ENCODE measurements at regions not wholly inside any gene's neighbourhood (a gene's known extent, or its start where the extent isn't known, plus 50 kb on each side); places are given as distances from the start of the nearest gene placed in this dataset.
A peak's percentile ranks its signal among the peaks of the same experiment; 100 is the strongest.

DNA sequence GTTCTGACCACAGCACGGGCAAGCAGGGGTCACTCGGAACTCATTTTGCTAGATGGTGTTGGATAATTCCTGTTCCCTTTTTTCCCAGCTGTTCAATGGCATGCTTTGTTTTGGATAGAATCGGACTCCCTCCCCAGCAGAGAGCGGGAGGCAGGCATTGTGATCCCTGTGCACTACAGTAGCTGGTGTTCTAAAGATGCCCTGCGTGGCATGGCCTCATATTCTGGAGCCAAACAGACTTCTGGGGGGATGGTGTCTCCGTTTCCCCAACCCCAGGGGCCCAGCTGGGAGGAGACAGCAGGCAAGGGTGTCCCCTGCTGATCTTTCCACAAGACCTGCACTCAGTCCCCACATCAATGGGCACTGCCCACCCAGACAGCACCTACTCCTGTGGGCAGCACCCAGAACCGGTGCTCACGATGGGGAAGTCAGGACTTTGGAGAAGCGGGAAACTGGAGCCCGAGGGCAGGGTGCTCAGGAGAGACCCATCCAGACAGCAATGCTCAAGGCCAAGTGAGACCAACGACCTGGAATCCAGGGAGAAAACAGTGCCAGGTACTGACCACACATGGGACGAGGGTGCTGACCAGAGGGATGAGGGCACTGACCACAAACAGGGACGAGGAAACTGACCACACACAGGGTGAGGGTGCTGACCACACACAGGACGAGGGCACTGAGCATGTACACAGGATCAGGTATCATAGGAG lies 934.9 kb downstream of the BRD1 start:
- no peak for DNase-seq (ENCODE audit: low spot score)

DNA sequence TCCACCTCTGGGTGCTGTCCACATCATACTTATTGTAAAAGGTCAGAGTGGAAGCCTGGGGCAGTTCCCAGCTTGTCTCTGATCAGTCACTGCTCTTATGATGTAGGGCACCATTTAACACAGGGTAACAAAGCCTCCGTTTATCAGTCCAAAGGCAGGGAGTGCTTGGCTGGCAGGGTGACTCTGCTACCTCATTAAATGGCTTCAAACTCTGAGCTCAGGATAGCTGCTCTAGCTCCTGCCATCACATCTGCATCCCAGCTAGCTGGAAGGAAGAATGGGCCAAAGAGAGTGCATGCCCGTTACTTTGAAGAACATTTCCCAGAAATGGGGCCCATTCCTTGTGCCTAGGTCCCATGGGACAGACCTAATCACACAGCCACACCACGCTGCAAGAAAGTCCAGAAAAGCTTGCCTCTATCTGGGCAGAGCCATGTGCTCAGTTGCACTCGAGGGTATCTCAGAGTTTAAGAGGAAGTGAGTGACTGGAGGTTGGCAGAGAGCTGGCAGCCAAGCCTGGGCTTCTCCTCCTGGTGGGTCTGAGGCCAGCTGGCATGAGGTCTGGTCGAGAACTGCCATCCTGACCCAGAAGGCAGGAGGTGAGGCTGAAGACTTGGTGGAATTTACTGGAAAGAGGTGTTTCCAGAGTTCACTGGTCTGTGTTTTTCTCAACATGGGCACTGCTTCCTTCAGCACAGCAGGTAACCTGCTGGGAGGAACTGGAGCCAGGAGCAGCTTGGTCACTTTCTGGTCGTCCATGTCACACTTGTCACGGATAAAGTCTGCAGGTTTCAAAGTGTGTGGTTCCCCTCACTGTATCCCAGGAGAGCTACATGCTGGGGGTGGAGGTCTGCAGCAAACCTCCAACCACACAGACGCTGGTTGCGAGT lies 935.7 kb downstream of the BRD1 start:
- no peak for DNase-seq (ENCODE audit: low spot score)

DNA sequence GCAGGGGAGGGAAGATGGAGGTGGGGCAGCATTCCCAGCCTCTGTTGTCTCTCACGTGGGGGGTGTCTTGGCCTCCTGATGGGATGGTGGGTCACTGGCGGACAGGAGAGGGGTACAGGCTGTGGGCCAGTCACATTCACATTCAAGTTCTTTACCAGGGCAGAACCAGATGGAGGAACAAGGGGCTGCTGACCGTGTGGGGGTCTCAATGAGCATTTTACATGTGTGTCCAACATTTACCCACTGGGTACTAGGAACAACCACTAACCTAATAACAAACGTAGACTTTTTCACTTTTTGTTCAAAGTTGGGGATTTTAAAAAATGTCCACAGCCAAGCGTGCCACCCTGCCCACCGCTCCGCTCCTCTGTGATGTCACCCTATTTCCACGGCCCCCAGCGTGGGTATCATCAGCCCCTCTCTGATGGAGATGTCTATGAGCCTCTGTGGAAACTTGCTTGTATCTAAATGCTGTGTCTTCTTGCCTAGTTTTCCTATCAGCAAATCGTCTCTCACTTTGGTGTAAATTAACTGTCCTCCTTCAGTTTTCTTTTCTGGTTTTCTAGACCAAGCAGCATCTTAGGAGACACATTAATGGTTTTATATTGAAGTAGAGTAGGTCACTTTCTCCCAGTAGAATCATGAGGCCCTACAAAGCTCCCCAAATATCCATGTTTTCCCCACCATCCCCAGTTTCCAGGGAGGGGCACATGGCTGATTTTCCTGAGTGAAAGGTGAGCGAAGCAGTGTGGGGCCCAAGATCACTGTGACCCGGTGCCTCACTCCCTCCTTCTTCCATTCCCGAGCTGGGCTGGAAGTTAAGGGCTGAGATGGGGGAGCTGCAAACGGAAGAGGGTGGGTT lies 936.7 kb downstream of the BRD1 start:
- no peak for DNase-seq (ENCODE audit: low spot score)

DNA sequence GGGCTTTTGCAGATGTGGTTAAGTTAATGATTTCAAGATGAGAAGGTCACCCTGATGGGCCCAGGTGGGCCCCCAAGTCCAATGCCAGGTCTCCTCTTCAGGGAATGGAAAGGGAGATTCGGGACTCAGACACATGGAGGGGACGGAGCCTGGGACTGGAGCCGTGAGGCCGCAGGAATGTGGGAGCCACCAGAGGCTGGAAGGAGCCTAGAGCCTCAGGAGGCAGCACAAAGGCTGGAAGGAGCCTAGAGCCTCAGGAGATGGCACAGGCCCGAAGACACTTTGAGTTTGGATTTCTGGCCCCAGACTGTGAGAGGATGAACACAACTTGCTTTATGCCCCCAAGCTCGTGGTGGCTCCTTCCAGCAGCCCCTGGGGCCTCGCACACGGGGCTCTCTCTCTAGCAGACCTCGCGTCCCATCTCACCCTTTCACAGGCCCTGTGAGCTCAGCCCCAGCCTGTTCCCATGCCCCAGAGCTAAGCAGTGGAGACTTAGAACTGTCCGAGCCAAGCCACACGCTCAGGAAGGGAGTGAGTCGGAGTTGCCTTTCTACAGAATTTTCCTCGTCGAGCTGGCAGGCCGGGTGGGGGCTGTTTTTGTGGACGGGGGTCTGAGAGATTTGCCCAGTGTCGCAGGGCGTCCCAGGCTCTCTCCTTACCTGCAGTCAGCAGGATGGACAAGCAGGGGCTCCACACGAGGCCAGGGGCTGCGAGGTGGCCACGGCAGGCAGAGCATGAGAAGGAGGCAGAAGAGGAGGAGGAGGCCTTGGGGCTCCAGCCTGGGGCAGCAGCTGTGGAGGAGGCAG lies 937.6 kb downstream of the BRD1 start:
- no peak for DNase-seq (ENCODE audit: low spot score)

DNA sequence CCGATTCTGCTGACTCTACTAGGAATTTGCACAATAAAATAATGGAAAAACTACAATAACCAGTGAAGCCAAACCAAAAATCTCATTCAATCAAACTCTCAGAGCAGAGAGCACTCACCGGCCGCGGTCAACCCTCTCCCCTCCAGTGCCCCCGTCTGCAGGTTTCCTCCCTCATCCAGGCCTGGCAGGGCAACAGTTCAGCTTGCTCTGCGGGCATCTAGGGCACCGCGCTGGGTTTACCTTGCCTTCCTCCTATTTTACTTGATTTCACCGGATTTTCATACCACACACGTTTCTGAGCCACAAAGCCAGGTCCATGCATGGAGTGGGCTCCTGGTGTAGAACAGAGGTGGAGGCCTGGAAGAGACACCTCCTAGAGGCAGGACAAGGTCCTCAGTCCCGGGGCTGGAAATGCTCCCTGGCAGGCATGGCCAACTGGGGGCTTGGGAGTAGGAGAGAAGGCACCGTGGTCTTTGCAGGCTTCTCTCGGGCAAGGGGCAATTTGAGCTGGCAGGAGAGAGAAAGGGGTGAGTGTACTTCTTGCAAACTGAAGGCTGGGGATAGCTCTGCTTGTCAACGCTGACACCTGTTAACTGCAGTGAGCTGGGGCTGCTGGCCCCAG lies 938.4 kb downstream of the BRD1 start:
- DNase-seq (ENCODE audit: low spot score) = no peak

DNA sequence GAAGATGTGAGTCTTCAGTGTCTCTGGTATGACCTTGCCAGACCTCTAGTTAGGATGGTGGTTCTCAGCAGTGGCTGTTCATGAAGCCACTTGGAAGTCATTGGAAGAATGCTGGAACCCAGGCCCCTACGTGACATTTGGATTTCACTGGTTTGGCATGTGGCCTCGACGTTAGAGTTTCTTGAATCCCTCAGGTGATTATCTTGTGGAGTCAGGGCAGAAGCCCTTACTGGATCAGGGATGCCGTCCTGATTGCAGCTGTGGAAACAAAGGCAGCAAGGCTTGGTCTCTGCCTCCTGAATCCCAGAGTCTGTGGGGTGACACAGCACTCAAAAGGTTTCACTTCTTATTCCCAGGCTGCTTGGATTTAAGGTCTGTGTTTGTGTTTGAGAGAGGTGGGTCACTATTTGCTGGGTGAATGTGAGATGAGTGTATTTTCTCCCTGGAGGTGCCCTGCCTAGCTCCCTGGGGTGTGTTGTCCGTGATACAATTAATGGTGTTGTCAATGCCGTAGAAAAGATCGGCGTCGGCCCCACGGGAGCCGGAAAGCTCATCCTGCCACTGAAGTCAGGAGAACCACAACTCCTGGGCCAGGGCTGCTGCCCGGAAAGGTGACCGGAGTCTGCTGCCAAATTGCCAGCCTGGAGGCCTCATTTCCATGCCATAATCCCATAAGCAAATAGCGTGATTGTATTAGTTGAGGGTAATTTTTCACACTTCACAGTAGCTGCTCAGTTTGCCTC lies 939.0 kb downstream of the BRD1 start:
- DNase-seq (ENCODE audit: low spot score) = no peak

DNA sequence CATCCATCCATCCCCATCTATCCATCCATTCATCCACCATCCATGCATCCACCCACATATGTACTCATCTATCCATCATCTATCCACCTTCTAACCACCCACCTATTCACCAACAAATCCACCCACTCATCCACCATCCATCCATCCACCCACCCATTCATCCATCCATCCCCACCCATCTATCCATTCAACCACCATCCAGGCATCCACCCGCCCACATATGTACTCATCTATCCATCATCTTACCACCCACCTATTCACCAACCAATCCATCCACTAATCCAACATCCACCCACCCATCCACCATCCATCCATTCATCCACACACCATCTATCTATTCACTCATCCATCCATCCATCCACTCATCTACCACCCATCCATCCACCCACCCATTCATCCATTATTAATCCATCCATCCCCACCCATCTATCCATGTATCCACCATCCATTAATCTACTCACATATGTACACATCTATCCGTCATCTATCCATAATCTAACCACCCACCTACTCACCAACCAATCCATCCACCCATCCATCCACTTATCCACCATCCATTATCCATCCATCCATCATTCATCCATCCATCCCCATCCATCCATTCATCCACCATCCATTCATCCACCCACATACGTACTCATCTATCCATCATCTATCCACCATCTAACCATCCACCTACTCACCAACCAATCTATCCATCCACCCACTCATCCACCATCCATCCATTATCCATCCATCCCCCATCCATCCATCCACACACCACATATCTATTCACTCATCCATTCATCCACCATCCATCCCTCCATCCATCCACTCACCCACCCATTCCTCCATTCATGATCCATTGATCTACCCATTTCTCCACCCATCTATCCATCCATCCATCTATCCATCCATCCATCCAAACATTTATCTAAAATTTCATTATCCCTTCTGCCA lies 940.0 kb downstream of the BRD1 start:
- no peak for DNase-seq (ENCODE audit: low spot score)

DNA sequence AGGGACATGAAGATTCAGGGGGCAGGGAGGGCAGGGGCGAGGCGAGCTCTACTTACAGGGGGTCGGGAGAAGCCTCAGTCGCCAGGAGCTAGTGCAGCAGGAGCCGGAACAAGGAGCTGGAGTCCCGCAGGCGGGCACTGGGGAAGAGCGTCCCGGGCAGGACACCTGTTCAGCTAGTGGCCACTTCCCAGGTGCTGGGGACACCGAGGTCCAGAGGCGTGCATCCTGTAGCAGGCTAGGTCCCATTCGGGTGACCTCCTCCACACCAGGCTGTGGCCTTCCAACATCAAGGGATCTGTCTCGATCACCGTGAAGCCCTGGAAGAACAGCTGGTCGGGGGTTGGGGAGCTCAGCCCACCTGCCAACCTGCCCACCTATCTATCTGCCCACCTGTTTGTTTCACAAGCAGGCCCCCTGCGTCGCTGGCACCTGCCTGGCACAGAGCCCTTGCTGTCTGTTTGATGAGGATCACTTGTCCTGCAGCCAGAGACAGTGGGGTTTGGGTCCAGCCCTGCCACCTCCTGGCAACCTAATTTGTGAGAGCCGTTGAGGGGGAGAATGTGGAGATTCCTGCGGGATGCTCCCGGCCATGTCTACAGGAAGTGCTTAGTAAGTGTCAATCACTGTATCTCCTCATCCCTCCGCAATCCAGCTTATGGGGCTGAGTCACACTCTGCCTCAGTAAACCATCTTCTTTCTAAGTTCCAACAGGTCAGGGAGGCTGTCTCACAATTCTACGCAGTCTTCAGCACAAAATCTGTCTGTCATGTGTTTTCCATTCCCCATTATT lies 940.9 kb downstream of the BRD1 start:
- DNase-seq (ENCODE audit: low spot score) = no peak

DNA sequence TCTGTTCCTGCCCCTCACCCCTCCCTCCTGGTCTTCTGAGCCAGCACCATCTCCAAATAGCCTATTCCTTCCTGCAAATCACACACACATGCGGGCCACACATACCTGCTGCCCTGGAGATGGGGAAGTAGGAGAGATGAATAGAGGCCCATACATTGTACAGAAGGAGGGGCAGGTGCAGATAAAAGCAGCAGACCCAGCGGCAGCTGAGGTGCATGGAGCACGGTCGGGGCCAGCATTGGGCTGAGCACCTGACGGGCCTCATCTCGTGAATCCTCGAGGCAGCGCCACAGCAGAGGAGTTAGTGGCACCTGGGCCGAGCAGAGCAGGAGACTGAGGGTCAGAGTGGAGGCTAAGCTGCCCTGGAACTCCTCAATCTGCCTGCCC lies 941.8 kb downstream of the BRD1 start:
- DNase-seq (ENCODE audit: low spot score) = no peak

DNA sequence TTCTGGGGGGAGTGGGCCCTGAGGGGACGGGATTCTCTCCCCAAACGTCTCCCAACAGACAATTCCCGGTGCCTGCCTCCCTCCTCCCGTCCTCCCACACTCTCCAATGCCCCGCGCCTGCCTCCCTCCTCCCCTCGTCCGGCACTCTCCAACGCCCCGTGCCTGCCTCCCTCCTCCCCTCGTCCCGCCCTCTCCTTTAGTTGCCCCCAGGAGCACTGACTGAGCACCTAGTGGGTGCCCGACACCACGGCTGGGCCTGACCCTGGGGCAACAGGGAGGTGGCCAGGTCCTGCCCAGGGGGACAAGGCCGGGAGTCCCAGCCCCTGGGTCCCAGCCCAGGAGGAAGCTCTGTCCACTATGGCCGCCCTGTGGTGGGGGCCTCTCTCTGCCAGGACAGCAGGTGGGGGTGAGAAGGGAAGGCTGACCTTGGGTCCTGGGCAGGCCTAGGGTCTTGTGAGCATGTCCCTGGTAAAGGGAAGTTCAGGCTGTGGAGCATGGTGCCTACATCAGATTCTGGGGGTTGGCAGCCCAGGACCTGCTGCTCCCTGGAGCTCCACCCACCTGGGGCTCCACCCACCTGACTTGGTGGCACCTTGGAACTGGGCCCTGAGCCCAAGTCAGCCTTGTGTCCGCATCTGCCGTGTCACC lies 942.3 kb downstream of the BRD1 start:
- peak; percentile 44 for DNase-seq (ENCODE audit: low spot score)

DNA sequence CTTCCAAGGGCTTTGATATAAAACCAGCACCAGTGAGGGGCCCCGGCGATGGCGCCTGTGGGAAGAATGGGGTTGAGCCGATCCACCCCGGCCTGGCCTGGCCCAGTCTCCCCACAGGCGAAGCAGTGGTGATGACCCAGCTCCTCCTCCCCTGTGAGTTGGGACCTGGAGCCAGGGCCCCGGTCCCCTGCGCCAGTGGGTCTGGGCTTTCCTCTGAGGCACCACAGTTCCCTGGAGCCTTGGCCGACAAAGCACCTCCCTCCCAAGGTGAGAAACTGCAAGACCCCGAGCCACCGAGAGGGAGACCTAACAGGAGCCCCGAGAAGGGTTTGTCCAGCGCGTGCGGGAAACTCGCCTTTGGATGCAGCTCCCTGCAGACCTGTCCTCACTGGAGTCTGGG lies 942.9 kb downstream of the BRD1 start:
- DNase-seq (ENCODE audit: low spot score) = no peak

DNA sequence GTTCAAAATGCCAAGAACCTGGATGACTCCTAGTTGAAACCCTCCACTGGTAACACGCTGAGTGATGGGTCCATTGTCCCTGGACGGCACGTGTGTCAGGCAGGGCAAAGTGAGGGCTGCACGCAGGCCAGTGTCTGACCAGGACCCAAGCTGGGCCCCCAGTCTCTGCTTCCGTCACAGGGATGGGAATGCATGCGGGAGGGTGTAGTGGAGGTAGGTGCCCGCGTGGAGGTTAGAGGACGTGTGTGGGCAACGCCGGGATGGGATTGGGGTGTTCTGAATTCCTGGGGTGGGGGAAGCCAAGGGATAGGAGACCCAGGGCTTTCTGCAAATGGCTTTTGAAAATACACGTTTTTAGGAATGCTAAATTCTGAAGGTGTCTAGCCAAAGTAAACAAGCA lies 943.3 kb downstream of the BRD1 start:
- no peak for DNase-seq (ENCODE audit: low spot score)

DNA sequence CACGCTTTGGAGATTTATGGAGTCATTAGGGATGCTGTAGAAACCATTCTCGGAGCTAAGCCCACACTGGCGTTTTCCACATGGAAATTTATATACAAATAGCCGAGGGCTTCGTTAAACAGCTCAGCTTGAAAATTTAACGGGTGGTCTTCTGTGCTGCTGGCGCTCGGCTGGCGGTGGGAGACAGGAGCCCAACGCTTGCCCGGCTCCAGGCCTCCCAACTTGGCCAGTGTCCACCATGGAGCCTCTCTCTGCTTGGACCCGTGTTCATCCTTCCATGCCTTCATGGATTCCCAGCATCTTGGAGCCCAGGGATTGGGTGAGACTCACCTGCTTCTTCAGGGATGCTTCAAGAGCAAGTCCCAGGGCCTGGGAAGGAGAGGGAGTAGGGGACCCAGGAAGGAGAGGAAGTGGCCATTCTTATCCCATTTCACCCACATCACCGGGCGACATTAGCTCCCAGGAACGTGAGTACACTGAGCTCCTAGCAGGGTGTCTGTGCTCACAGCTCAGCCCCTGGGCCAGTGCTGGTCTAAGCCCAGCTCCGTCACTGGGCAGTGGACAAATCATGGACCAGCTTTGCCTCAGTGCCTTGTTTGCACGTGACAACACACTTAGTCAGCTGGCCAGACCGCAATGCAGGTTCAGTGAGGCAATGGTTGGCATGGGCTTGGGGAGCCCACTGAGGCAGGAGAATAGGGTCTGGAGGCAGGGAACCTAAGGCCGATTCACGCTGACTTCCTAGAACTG lies 944.3 kb downstream of the BRD1 start:
- DNase-seq (ENCODE audit: low spot score) = no peak

DNA sequence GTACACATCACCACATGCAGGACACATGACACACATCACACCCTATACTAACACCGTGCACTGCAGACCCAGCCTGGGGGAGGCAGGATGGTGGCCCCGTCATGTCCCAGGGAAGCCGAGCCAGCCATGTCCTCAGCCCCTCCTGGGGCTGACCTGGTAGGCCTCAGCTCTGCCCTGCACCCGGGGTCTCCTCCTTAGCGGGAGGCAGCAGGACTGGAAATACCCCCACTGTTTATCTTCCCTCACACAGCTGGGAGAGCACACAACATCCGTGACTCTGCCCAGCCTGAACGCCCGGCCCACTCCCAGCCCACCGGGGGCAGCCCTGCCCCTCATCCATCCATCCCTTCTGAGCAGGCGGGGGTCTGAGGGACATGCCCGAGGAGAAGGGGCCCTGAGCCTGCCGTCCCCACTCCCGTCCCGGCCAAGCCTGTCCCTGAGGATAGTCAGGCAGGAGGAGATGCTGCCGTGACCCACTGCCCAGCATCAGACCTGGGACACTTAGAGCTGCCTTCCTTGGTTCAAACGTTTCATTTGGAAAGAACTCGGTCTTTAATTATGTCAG lies 945.0 kb downstream of the BRD1 start:
- DNase-seq (ENCODE audit: low spot score) = no peak

DNA sequence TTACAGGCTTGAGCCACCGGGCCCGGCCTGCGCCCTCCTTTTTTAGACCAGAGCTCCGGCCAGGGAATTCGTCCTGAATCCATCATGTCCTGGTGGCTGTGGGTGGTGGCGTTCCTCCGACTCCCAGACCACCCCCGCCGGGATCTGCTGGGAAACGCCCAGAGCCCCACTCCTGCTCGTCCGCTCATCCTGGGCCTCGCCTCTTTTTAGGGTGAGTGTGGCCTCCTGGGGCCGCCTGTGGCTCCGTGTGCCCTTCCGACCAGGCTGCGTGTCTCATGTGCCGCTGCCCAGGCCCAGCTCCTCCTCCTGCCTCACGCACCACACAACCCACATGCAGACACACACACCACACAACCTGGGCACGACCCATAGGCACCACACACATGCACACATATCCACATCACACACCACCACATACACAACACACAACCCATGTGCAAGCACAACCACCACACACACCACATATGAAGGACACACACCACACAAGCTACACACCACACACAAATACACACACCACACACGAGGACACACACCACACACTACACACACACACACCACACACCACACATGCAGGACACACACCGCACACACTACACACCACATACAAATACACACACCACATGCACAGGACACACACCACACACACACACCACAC lies 946.2 kb downstream of the BRD1 start:
- no peak for DNase-seq (ENCODE audit: low spot score)

DNA sequence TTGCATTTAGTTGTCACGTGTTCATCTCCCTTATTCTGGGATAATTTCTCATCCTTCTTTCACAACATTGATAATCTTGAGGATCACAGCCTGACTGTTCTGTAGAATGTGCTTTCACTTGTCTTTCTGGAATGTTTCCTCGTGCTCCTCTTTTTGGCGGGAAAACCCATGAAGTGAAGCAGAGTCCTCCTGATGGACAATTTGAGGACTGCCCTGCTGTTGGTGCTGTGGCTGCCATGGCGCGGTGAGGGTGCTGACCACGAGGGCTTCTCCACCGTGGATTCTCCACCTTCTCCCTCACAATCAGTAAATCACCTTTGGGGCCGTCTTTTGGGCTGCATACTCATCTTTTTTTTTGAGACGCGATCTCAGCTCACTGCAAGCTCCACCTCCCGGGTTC lies 946.9 kb downstream of the BRD1 start:
- DNase-seq (ENCODE audit: low spot score) = no peak

Data from iPS-NIHi11 (cell line).